Thyroid gland (tissue), 4 donors: ENCODE measurements at regions not wholly inside any gene's neighbourhood (a gene's known extent, or its start where the extent isn't known, plus 50 kb on each side); places are given as distances from the start of the nearest gene placed in this dataset.

Experiments
- CTCF ChIP-seq, 6 experiments: fragments of 200-600 bp in 3 of 6; fragments of 450-650 bp in 3 of 6; sonication (generic) in 3 of 6; IDR thresholded peaks; one replicate each; pipeline ENCODE4 v1.5.1; 2016 to 2019; ENCODE audit warnings: antibody characterized with exemption in 6 of 6, mild to moderate bottlenecking in 2 of 6, inconsistent platforms in 1 of 6, moderate library complexity in 1 of 6
- POLR2A ChIP-seq, 2 donors: fragments of 450-650 bp; IDR thresholded peaks; one replicate each; pipeline ENCODE4 v1.6.1; 2017; ENCODE audit warnings: antibody characterized with exemption in 2 of 2, mild to moderate bottlenecking in 2 of 2, moderate library complexity in 1 of 2

DNA sequence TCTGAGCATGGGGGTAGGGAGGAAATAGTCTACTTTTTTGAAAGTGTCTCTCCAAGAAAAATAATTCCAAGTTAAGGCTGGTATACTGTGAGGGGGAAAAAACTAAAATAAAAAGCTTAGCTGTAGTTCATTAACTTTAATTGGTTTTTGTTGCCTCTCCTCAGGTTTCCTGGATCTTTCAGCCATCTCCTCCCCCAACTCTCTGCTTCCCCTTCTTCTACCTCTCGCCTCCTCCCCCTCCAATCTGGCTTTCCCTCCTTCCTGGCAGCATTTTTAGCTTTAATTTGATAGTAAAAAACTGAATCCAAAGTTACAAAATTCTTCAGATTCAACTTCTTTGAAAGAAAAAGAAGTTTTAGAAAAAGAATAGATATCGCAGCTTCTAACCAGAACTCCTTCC is 462.6 kb downstream of the CETN3 start:
- TF ChIP-seq CTCF (IDR thresholded peaks at IDR 0.05) = no peak
- no peak for TF ChIP-seq POLR2A (IDR thresholded peaks at IDR 0.05)
